H9 (cell line): ENCODE measurements at regions not wholly inside any gene's neighbourhood (a gene's known extent, or its start where the extent isn't known, plus 50 kb on each side); places are given as distances from the start of the nearest gene placed in this dataset.

Experiments
- DNase-seq: peaks from one replicate; pipeline ENCODE4 v3.0.0-alpha.2; 2017
- H2AFZ ChIP-seq: one replicate; pipeline ENCODE4 v1.6.1; 2013; ENCODE audit warnings: mild to moderate bottlenecking, low read length, control low read depth, moderate library complexity
- H2AK5ac ChIP-seq: 2 replicates; pipeline ENCODE4 v1.6.1; 2013; ENCODE audit warnings: low read length, control low read depth, mixed read lengths; ENCODE audit not compliant: insufficient read length
- H2BK120ac ChIP-seq: one replicate; pipeline ENCODE4 v1.6.1; 2013; ENCODE audit warnings: low read depth, mild to moderate bottlenecking, low read length, control low read depth, inconsistent platforms; ENCODE audit not compliant: poor library complexity, severe bottlenecking
- H2BK12ac ChIP-seq: 2 replicates; pipeline ENCODE4 v1.6.1; 2013; ENCODE audit warnings: low read length, control low read depth, mixed read lengths, low read depth; ENCODE audit not compliant: insufficient read length
- H2BK15ac ChIP-seq: 2 replicates; pipeline ENCODE4 v1.6.1; 2013; ENCODE audit warnings: low read depth, low read length, control low read depth
- H2BK20ac ChIP-seq: one replicate; pipeline ENCODE4 v1.6.1; 2013; ENCODE audit warnings: low read depth, mild to moderate bottlenecking, low read length, control low read depth, inconsistent platforms; ENCODE audit not compliant: poor library complexity, severe bottlenecking
- H2BK5ac ChIP-seq: 2 replicates; pipeline ENCODE4 v1.6.1; 2013; ENCODE audit warnings: low read length, control low read depth, mixed read lengths; ENCODE audit not compliant: insufficient read length
- H3K14ac ChIP-seq: 2 replicates; pipeline ENCODE4 v1.6.1; 2013; ENCODE audit warnings: low read length, control low read depth; ENCODE audit not compliant: insufficient read depth
- H3K18ac ChIP-seq: 2 replicates; pipeline ENCODE4 v1.6.1; 2013; ENCODE audit warnings: low read depth, mild to moderate bottlenecking, mixed read lengths, low read length, control low read depth; ENCODE audit not compliant: insufficient read length
- H3K23ac ChIP-seq: 2 replicates; pipeline ENCODE4 v1.6.1; 2013; ENCODE audit warnings: low read length, control low read depth, mixed read lengths, low read depth; ENCODE audit not compliant: insufficient read length
- H3K23me2 ChIP-seq: 2 replicates; pipeline ENCODE4 v1.6.1; 2013; ENCODE audit warnings: low read depth, mild to moderate bottlenecking, mixed read lengths, low read length, control low read depth; ENCODE audit not compliant: insufficient read length, poor library complexity, severe bottlenecking
- H3K27ac ChIP-seq: 2 replicates; pipeline ENCODE4 v1.5.1; 2013; ENCODE audit warnings: low read length, control low read depth, mixed read lengths, low read depth; ENCODE audit not compliant: insufficient read length
- H3K27me3 ChIP-seq: 2 replicates; pipeline ENCODE4 v1.6.1; 2013; ENCODE audit warnings: low read length, control low read depth, inconsistent platforms; ENCODE audit not compliant: insufficient read depth
- H3K4ac ChIP-seq: 2 replicates; pipeline ENCODE4 v1.6.1; 2013; ENCODE audit warnings: low read depth, mild to moderate bottlenecking, control low read depth, inconsistent platforms, low read length, moderate library complexity
- H3K4me1 ChIP-seq: 2 replicates; pipeline ENCODE4 v1.6.1; 2013; ENCODE audit warnings: low read length, control low read depth, inconsistent platforms; ENCODE audit not compliant: insufficient read depth
- H3K4me2 ChIP-seq: 2 replicates; pipeline ENCODE4 v1.6.1; 2013; ENCODE audit warnings: low read length, control low read depth, mixed read lengths; ENCODE audit not compliant: insufficient read length, insufficient read depth
- H3K56ac ChIP-seq: 2 replicates; pipeline ENCODE4 v1.6.1; 2013; ENCODE audit warnings: low read depth, mild to moderate bottlenecking, mixed read lengths, low read length, control low read depth; ENCODE audit not compliant: insufficient read length
- H3K79me1 ChIP-seq: 2 replicates; pipeline ENCODE4 v1.6.1; 2013; ENCODE audit warnings: low read depth, mild to moderate bottlenecking, moderate library complexity, low read length, control low read depth, inconsistent platforms; ENCODE audit not compliant: insufficient read depth, poor library complexity, severe bottlenecking
- H3K79me2 ChIP-seq: 2 replicates; pipeline ENCODE4 v1.6.1; 2013; ENCODE audit warnings: low read length, control low read depth, inconsistent platforms; ENCODE audit not compliant: insufficient read depth
- H3K9ac ChIP-seq: 2 replicates; pipeline ENCODE4 v1.6.1; 2013; ENCODE audit warnings: low read length, control low read depth, mixed read lengths; ENCODE audit not compliant: insufficient read length; ENCODE audit errors: extremely low read depth
- H3K9me3 ChIP-seq: one replicate; pipeline ENCODE4 v1.6.1; 2013; ENCODE audit warnings: low read depth, low read length, inconsistent platforms; ENCODE audit not compliant: control insufficient read depth
- H3T11ph ChIP-seq: one replicate; pipeline ENCODE4 v1.6.1; 2013; ENCODE audit warnings: mild to moderate bottlenecking, low read length, control low read depth, inconsistent platforms
- H4K20me1 ChIP-seq: one replicate; pipeline ENCODE4 v1.6.1; 2013; ENCODE audit not compliant: control insufficient read depth, insufficient read length, insufficient read depth
- H4K5ac ChIP-seq: 2 replicates; pipeline ENCODE4 v1.6.1; 2013; ENCODE audit warnings: low read depth, mild to moderate bottlenecking, mixed read lengths, low read length, control low read depth; ENCODE audit not compliant: insufficient read length
- H4K8ac ChIP-seq: replicated peaks from 2 replicates; pipeline ENCODE4 v1.6.1; 2013; ENCODE audit warnings: low read length, control low read depth, mixed read lengths, low read depth; ENCODE audit not compliant: insufficient read length
- H4K91ac ChIP-seq: 2 replicates; pipeline ENCODE4 v1.6.1; 2013; ENCODE audit warnings: low read depth, mild to moderate bottlenecking, moderate library complexity, mixed read lengths, low read length, control low read depth; ENCODE audit not compliant: insufficient read length
- H3K27ac Mint-ChIP-seq, 3 experiments: 2 replicates in 2 of 3; 3 replicates in 1 of 3; pipeline ENCODE4 v1.8.0; 2020 to 2021; ENCODE audit warnings: mixed read lengths in 3 of 3, mild to moderate bottlenecking in 1 of 3, moderate library complexity in 1 of 3
- H3K27me3 Mint-ChIP-seq: 2 replicates; pipeline ENCODE4 v1.8.0; 2021; ENCODE audit warnings: low read depth, mild to moderate bottlenecking, moderate library complexity, mixed read lengths
- H3K36me3 Mint-ChIP-seq, 3 experiments: 2 replicates in 2 of 3; 3 replicates in 1 of 3; pipeline ENCODE4 v1.8.0; 2020 to 2021; ENCODE audit warnings: low read depth in 3 of 3, mixed read lengths in 3 of 3; ENCODE audit not compliant: insufficient read depth in 1 of 3
- H3K4me1 Mint-ChIP-seq, 2 experiments: 2 replicates each; pipeline ENCODE4 v1.8.0; 2020; ENCODE audit warnings: mixed read lengths in 2 of 2
- H3K4me3 Mint-ChIP-seq, 2 experiments: 2 replicates in 1 of 2; 3 replicates in 1 of 2; pipeline ENCODE4 v1.8.0; 2020 to 2021; ENCODE audit warnings: mild to moderate bottlenecking in 2 of 2, mixed read lengths in 2 of 2, moderate library complexity in 1 of 2
- H3K9me3 Mint-ChIP-seq, 2 experiments: 2 replicates in 1 of 2; 3 replicates in 1 of 2; pipeline ENCODE4 v1.8.0; 2020; ENCODE audit warnings: mild to moderate bottlenecking in 2 of 2, mixed read lengths in 2 of 2, moderate library complexity in 1 of 2
- CTCF ChIP-seq: fragments of 200-600 bp; sonication (generic); conservative IDR thresholded peaks from 3 replicates; pipeline ENCODE4 v1.8.0; 2021; ENCODE audit warnings: antibody characterized with exemption, mild to moderate bottlenecking
- WGBS: extraction: QIAGEN DNeasy Blood & Tissue Kit; methylation state at CpG from one replicate; pipeline ENCODE4 v1.1.7; 2013; ENCODE audit warnings: missing lambda C conversion rate, low lambda C conversion rate, mixed read lengths; ENCODE audit not compliant: insufficient read length; ENCODE audit errors: extremely low coverage; 5-methylcytosine and 5-hydroxymethylcytosine counted together

- Histone ChIP-seq H3K14ac (no peak overlapping the region), H3K4me1 (no peaks in the 10 kb centered on the region; the same call in 1 of the 2 replicates), H2BK120ac (no peak overlapping the region), H3K56ac (no peak overlapping the region), H3K9ac (no peak overlapping the region), H3K79me1 (no peaks in the 10 kb centered on the region), H3K23me2 (no peaks in the 10 kb centered on the region), H3K27me3 (no peaks in the 10 kb centered on the region; the same call in 1 of the 2 replicates), H3K23ac (no peak overlapping the region), H4K8ac (no peak overlapping the region), H4K91ac (no peak overlapping the region), H2AFZ (no peak overlapping the region), H2AK5ac (no peak overlapping the region), H3K27ac (no peak overlapping the region), H3K4ac (no peak overlapping the region), H2BK15ac (no peak overlapping the region), H4K5ac (no peak overlapping the region), H3K9me3 (no peaks in the 10 kb centered on the region), H3T11ph (no peak overlapping the region), H4K20me1 (no peaks in the 10 kb centered on the region), H2BK5ac (no peak overlapping the region), H3K79me2 (no peaks in the 10 kb centered on the region), H2BK12ac (no peak overlapping the region), H2BK20ac (no peak overlapping the region), H3K4me2 (no peak overlapping the region), H3K18ac (no peak overlapping the region)
- H3K4me1 Mint-ChIP-seq, result peaks cover 8 to 20% of the 10 kb centered on the region in 2 experiments
- H3K27me3 Mint-ChIP-seq, result peaks cover 26% of the 10 kb centered on the region
- no CpG with 5 or more reads among the region's 14 CpGs for WGBS
- no peak for TF ChIP-seq CTCF
- H3K27ac Mint-ChIP-seq, result no peak overlapping the region
- peaks cover 0 to under 1% of the 10 kb centered on the region in 2 experiments; a peak in 3 of 5 replicates for H3K9me3 Mint-ChIP-seq
- no peaks in the 10 kb centered on the region for H3K36me3 Mint-ChIP-seq
- no peak overlapping the region for H3K4me3 Mint-ChIP-seq
- no peak for DNase-seq
Observed at GRCh38 chr20:62577490-62577836, 64.8 kb upstream of the SLCO4A1 start.
